ENCODE measurements at regions not wholly inside any gene's neighbourhood (a gene's known extent, or its start where the extent isn't known, plus 50 kb on each side); places are given as distances from the start of the nearest gene placed in this dataset.

DNA sequence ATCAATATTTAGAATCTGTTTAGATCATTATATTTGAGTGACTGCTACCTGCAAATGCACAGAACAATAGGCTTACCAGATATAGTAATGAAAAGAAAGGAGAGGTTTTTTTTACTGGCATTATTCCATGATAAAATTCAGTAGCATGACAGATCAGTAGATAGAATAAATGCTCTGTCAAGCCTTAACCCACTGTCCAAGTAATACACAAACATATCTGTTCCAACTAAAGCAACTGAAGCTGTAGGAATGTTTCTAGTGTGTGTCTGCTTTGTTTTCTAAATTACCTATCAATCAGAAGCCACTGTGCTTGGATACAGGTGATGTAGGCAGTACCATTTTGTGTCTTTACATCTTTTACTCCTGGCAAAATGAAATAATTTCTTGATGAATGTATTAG lies 604.6 kb downstream of the PCDH7 start:
- no peak for DNase-seq

DNA sequence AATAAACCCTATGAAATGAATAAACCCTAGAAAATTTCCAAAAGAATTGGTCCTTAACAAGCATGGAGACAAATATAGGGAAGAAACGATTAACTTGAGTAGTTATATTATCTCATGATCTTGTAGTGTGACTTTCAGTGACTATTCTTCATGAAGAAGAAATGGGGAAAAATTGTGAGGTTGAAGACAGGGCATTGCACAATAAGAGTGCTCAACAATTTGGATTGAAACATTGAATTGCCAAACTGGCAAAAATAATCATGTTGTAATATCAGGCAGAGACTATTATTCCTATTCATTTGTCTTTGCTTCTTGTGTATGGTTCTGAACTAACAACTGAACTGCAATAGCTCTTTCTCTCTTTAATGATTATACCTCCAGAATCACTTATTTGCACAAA lies 605.1 kb downstream of the PCDH7 start:
- no peak for DNase-seq

DNA sequence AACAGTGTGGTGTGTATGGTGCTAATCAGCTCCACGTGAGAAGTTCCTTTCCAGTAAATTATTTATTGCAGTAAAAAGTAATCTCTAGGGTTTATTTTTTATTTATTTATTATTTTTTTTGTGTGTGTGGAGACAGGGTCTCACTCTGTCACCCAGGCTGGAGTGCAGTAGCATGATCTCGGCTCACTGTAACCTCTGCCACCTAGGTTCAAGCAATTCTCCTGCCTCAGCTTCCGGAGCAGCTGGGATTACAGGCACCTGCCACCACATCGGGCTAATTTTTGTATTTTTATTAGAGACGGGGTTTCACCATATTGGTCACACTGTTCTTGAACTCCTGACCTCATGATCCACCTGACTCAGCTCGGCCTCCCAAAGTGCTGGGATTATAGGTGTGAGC lies 606.9 kb downstream of the PCDH7 start:
- DNase-seq = no peak

DNA sequence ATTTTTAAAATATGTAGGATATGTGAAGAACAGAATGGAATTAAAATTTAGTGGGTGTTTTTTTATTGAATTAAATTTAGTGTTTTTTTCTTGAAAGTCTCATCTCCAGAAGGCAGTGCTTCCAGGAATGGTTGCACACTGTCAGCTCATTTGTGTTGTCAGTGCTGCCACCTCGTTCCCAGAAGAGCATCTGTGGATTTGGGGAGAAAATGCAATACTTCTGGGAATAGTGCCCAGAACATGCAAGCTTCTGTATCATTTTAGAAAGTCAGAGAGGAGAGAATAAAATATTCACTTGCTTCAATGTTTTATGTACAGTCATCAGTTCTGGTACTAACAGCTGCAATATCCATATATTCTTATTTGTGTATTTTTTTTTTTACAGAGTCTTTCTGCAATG lies 608.8 kb downstream of the PCDH7 start:
- no peak for DNase-seq

DNA sequence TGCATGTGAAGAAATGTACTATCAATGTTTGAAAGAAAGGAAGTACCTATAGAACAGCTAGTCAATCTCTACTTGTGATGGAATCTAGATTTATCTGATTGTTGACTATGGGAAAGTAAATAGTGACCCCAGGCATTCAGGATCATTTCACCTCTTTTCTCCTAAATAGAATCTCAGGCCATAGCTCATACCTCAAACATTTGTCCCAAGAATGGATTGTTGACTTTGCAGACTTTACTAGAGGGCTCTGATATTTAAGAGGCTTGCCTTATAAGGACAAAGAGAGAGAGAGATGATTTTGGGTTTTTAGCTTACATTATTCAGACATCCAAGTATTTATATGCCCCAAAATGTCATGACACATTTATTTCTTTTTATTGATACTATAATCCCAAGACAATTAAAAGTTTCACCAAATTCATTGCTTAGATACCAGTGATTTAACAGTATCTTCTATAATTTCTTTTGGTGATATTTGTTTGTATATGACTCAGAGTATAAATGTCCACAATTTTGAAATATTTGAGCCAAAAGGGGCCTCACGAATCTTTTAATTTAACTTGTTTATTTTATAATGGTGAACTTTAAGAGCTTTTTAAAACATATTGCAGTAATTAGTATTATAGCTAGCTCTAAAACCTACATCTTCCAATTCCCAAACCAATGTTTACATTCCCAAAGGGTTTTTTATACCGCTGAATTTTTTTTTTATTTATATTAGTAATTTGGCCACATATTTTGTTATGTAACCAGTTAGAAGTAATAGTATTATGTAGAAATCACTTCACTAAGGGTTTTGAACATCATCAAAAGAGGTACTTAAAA lies 614.1 kb downstream of the PCDH7 start:
- no peak for DNase-seq

DNA sequence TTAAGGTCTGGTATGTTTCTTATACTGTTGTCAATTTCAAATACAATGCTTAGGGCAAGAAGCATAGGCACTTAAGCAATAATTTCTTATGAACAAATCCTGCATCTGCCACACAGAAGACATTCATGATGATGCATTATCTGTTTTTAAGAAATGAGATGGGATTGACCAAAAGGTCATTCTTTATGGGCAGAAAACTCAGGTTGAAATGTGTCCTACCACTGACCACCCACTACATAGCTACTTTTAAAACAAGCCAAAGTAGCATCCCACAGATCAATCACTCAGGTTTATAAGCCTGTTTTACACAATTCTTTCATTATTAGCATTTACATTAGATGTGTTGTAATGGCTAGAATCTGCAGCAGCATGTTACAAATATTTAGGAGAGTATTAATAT lies 617.8 kb downstream of the PCDH7 start:
- DNase-seq = no peak

DNA sequence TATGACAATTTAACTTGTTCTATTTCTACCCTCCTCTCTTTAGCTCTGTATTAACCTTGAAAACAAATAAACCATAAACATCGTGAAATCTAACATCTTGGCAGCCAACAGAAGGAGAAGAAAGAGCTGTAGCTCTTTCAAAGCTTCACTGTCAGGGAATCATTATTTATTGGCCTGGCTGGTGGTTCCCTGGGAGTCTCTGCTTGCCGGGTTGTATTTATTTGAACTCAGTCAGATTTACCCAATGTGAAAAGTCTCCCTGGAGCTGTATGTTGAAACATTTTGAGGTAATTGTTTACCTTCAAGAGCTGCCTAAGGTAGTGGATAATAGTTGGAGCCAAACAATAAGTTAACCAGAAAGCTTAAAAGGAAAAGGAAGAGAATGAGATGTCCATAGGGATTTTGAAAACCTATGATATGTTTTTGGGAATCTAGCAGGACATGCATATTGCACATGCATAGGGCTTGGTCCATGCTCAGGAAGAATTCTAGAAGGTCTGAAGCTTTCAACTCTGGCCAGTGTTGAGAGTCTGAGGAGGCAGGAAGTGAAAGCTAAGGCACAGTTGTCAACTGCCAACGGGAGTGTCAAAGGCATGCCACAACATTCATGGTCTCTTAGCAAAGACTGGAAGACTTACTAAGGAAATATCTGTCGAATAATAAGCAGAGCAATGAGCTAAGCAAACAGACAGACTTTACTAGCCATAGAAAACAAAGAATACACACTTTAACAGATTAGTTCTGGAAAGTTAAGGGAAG lies 621.6 kb downstream of the PCDH7 start:
- DNase-seq = no peak

DNA sequence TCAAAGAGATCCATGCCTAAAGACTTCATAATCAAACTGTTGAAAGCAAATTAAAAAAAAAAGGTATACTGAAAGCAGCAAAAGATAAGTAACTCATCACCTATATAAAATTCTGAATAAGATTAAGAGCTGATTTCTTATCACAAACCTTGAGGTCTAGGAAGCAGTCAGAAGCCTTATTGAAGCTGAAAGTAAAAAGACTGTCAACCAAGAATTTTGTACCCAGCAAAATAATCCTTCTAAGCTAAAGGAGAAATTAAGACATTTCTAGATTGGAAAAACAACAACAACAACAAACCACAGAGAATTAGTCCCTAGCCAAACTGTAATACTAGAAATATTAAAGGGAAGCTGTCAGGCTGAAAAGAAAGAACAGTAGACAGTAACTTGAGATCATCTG lies 622.9 kb downstream of the PCDH7 start:
- no peak for DNase-seq

DNA sequence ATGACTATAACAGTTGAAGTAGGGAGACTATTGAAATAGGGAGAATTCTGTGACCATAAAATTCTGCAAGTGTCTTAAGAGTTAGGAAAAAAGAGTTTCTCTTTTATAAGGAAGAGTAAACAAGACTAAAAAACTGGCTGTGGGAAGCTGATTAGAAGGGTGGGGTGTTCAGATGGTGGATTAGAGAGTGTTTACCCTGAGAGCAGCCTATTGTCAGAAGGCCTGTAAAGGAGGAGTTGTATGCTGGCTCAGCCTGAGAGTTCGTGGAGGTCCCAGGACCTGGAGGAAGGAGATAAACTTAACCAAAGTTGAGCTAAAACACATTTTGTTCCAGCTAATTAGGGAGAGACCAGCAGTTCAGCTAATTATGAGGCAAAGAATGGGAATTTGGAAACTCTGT lies 629.7 kb downstream of the PCDH7 start:
- no peak for DNase-seq

DNA sequence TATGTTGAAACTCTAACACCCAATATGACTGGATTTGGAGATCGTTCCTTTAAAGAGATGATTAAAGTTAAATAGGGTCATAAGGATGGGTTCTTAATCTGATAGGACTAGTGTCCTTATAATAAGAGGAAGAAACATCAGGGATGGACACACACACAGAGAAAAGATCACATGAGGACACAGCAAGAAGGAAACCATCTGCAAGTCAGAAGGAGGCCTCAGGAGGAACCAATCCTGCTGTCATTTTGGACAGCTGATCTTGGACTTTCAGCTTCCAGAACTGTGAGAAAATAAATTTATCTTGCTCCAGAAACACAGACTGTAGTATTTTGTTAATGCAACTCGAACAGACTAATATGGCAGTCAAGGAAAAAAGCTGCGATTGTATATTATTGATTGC lies 631.5 kb downstream of the PCDH7 start:
- no peak for DNase-seq

DNA sequence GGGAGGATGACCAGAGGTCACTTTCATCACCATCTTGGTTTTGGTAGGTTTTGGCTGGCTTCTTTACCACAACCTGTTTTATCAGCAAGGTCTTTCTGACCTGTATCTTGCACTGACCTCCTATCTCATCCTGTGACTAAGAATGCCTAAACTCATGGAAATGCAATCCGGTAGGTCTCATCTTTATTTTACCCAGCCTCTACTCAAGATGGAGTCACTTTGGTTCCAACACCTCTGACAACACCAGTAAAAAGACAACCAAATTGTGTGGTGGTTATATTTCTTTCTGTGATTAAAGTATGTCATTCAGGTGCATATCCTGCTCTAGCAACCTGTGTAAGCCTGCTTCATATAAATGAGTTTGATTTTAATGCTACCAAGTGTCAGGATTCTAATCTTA lies 636.7 kb downstream of the PCDH7 start:
- no peak for DNase-seq

DNA sequence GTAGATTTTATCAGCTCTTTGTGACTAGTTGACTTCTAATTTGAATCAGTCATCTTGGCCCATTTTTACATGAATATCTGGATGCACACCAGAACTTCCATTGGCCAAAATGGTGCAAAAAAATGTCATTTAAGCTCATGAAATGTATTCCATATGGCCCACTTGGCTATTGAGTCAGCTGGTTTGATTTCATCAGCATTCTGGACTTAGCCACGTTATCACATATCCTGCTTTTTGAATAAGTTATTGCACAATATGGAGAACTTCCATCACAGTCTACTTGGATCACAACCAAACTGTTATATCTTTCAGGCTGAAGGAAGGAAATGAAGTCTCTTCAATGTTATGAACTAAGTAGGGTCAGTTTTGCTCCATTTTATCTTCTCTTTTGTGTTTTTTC lies 640.6 kb downstream of the PCDH7 start:
- DNase-seq = no peak

DNA sequence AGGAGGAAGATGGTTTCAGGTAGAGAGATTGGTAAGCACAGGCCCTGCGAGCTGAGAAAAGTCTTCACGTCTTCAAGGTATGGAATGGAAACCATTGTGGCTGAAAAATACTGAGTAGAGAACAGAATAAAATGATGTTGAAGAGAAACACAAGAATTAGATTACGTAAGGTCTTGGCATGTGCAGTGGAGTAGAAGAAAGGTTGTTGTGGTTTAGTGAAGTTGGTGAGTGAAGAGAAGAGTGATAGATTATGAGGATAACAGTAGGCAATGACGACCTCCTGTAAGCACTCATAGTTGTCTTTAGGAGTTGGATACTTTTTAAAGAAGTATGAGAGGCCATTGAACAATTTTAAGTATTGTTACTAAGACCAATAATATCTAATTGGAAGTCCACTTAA lies 642.6 kb downstream of the PCDH7 start:
- DNase-seq = no peak

DNA sequence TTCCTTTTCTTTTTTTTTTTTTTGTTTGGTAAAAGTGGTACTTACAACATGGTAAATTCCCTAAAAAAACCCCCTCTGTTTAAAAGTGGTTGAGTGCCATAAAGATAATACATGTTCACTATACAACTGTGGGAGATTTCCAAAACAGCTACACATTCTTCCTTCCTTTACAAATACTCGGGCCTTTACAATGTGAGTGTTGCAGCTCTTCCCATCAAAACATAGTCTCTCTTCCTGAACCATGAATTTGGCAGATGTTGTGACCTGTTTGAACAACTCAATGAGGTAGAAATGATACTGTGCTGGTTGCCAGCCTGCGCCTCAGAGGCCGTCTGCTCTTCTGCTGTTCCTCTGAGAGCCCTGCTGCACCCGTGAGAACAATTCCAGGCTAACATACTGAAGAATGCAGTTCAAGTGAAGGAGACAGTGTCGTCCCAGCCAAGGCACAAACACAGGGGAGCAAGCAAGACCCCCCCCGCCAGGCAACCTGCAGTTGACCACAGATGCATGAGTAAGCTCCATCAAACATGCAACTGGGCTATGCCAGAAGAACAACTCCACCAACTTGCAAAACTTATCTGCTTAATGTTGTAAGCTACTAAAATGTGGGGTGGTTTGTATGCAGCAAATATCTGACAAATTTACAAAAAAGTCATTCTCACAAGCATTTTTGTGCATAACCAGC lies 645.0 kb downstream of the PCDH7 start:
- DNase-seq = no peak

DNA sequence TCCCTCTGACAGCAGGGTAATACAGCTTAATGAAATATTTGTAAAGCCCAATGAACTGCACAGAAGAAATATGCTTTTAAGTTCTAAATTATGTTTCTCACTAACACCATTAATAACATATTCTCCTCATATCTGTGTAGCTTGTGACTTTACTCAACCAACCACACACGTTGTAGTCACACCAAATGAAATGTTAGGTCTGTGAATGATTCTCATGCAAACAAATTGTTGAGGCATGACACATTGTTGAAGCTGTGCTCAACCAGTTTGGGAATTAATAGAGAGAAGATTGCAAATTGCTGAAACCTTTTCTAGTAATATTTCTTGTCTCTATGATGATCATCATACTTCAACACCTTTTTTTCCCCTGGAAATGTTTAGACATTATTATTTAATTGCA lies 645.9 kb downstream of the PCDH7 start:
- DNase-seq = no peak

DNA sequence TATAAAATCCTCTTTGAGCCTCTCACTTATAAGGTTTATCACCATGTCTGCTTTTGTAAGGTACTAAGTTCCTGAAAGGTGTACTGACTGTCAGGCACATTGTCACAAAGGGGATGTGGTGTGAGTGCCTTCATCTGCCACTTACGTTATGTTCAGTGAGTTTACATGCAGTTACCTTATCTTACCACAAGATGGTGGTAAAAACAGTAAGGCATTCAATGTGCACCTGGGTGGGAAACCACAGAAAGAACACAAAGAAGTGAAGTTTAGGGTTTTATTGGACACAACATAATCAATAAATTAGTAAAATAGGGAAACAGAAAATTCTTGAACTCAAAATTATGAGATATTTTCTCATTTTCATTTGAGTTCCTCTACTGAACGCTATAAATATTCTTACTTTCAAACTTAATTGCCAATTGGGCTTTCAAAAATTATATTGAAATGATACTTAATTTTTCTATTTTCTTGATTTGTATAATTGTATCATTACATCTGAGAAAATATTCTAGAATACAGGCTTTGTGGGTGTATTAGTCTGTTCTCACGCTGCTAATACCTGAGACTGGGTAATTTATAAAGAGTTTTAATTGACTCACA lies 650.8 kb downstream of the PCDH7 start:
- DNase-seq = peak; percentile 7

DNA sequence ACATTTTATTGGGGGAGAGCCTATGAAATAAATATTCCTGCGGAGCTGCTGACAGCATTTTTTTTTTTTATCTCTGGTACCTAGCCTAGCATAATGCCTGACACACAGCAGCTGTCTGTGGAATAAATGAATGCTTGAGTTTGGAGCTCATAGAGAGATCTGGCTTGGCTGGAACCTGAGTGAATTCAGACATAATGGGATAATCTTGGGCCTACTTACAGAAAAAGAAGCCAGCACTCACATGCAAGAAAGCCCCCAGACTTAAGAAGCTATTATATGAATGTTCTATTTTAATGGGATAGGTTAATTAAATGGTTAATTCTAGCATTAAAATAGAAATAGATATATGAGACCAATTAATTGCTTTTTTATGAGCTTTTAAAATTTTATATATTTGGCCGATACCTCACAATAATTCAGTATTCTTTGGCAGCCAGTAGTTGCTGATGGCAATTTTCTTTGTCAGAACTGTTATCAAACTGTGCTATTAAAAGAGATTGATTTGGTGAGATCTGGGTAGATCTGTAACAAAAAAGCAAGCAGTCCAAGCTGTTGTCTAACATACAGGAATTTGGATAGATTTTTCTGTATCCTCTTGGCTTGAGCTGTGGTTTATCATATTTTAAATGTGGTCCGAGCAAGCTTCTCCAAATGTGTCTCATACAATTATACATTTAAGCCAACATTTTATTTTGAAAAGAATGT lies 654.2 kb downstream of the PCDH7 start:
- DNase-seq = no peak

DNA sequence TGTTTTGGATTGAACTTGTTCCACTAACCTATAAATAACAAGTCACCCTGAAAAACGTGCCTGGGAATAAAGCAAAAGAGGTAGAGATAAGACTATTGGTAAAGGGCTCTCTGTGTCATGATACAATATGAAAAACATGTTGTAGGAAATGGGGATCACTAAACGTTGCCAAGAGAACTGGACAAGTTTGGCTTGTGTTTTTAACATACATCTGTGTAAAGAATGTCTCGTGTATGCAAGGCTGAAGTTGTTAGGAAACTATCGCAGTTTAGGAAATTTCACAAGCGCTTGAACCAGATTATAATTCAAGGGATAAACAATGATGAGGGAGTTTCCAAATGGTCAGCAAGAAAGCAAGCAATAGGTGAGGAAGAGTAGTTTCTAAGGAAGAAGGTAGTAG lies 655.8 kb downstream of the PCDH7 start:
- DNase-seq = no peak

DNA sequence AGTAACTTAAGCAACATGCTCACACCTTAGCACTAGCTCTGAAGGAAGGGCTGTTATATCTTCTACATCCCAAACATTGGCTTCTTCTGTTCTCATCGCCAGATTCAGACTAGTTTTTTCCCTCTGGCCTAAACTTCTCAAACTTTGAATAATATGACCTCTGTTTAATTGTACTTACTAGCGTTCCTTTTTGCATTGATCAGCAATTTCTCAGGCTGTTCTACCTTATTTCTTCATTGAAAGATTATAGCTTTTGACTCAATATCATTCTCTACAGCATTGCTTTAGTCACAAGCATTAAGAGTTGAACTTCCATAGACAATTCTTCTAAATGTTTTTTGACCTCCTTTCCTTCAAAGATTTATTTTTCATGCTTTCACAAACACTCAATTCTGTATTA lies 659.2 kb downstream of the PCDH7 start:
- no peak for DNase-seq

DNA sequence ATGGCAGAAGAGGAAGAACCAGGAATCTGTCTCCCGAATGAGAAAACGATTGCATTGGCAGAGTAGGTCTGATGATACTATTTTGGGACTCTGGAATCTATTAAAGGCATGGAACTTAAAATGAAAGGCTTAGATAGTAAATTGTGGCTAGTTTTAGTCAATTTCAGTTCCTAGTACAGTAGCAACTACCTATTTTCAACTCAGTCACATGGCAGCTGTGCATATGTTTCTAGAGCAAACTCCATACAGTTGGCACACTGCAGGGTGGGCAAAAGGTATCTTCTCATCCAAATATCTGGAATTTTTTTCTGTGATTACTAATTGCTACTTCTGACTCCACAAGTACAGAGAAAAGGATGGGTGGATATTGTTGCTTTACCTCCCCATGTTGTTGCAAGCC lies 663.6 kb downstream of the PCDH7 start:
- no peak for DNase-seq

DNA sequence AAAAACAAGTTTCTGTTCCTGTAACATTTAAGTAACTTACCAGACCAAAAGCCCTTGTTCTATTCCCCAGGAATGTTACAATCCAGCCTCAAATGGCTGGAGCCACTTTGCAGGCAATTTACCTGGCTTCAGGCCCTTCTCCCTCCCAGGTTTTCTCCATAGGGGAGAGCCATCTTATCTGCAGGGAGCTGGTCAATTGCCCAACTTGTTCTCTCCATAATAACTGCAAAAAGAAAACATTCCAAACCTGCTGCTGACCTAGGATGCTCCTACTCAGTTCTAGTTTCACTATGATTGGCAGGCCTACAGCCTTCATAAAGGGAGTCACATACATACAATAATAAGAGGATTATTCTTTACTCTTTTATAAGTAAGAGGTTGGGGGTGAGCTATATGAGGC lies 670.7 kb downstream of the PCDH7 start:
- DNase-seq = no peak

DNA sequence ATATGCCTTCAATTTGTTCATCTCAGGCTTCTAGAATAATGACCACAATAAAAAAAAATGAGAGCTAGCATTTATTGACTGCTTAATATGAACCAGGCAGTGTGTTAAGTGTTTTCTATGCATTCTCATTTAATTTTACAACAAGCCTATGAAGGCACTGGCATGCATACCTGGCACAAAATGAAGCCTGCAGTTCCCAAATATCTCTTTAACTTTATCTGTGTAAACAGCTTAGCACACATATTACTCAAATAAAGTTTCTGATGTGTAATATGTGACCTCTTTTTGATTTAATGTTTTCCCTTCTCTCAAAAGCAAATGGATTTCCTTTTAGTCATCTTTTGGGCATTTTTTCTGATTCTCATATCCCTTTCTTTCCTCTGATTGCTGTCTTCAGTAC lies 671.8 kb downstream of the PCDH7 start:
- DNase-seq = no peak

DNA sequence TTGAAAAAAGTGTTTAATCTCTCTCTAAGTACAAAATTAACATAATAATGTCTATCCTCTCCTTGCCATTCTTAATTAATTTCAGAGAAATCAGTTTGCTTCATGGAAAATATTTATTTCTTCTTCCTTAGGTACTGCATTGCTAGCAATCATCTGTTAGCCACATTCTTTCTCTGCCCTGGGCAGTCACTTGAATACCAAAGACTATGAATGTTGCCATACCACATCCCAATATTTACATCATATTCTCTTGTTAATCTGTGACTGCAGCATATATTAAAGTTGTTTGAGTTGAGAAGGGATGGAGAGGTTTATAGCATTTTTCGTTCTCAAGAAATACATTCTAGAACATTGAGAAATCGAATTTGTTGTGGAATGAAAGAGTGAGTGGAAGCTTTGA lies 672.8 kb downstream of the PCDH7 start:
- DNase-seq = no peak

All from EL (cell line).